ENCODE measurements at regions not wholly inside any gene's neighbourhood (a gene's known extent, or its start where the extent isn't known, plus 50 kb on each side); places are given as distances from the start of the nearest gene placed in this dataset.

GRCh38 chr4:136055360-136055759, 1476.9 kb downstream of the PCDH18 start:
- H3K27me3 ChIP-seq (ENCODE audit: control insufficient read depth, insufficient read depth, low read length, poor library complexity, severe bottlenecking): no peaks in the 10 kb centered on the region
- H3K4me1 ChIP-seq (ENCODE audit: control insufficient read depth, insufficient read depth, low read length): no peaks in the 10 kb centered on the region
- no peaks in the 10 kb centered on the region for H3K9me3 ChIP-seq (ENCODE audit: control insufficient read depth, low read length)
- H3K36me3 ChIP-seq (ENCODE audit: control insufficient read depth, insufficient read depth, low read length): no peaks in the 10 kb centered on the region
- no peak overlapping the region for H3K27ac ChIP-seq (ENCODE audit: insufficient read depth, low read depth, low read length, poor library complexity, severe bottlenecking)
- WGBS, 2 experiments: 88 to 100% methylated on average over 1 to 2 of the region's 3 CpGs
- no peak overlapping the region for H3K4me3 ChIP-seq (ENCODE audit: insufficient read depth, low read depth, low read length)

GRCh38 chr4:136036744-136037143, 1495.5 kb downstream of the PCDH18 start:
- no peaks in the 10 kb centered on the region for H3K4me1 ChIP-seq (ENCODE audit: control insufficient read depth, insufficient read depth, low read length)
- H3K36me3 ChIP-seq (ENCODE audit: control insufficient read depth, insufficient read depth, low read length): no peaks in the 10 kb centered on the region
- H3K9me3 ChIP-seq (ENCODE audit: control insufficient read depth, low read length): no peaks in the 10 kb centered on the region
- H3K27me3 ChIP-seq (ENCODE audit: control insufficient read depth, insufficient read depth, low read length, poor library complexity, severe bottlenecking): no peaks in the 10 kb centered on the region
- H3K4me3 ChIP-seq (ENCODE audit: insufficient read depth, low read depth, low read length): no peak overlapping the region
- H3K27ac ChIP-seq (ENCODE audit: insufficient read depth, low read depth, low read length, poor library complexity, severe bottlenecking): no peak overlapping the region
- 95 to 100% methylated on average over 1 of the region's 1 CpG for WGBS, 2 experiments

DNA sequence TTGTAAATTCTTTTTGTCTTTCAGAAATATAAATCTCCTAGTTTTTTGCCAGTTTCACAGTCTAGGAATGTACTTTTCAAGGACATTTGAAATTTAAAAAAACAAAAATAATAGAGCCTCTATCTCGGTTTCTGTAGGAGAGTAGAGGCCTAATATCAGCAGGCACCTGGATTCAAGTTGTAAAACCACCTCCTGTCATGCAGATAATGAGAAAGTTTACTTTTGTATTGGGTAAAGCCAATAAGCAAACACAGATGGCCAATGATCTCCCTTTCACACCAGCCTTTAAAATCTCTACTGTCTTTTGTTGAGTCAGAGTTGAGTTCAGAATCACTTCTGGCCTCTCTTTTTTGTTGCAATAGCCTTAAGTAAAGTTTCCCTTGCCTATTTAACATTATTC, 1499.9 kb downstream of the PCDH18 start:
- no peak overlapping the region for H3K27ac ChIP-seq (ENCODE audit: insufficient read depth, low read depth, low read length, poor library complexity, severe bottlenecking)
- WGBS, 2 experiments: 22 to 50% methylated on average over 1 of the region's 1 CpG
- no peaks in the 10 kb centered on the region for H3K36me3 ChIP-seq (ENCODE audit: control insufficient read depth, insufficient read depth, low read length)

DNA sequence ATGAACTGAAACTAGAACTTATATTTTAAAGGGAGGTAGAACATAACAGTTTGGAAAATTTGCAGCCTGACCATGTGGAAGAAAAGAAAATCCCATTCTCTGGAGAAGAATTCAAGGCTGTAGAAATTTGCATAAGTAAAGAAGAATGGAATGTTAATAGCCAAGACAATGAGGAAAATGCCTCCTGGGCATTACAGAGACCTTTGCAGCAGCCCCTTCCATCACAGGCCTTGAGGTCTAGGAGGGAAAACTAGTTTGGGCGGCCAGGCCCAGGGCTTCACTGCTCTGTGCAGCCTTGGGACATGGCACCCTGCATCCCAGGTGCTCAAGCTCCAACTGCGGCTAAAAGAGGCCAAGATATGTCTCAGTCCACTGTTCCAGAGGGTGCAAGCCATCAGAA, 1506.8 kb downstream of the PCDH18 start:
- Histone ChIP-seq H3K4me1 (ENCODE audit: control insufficient read depth, insufficient read depth, low read length) (no peaks in the 10 kb centered on the region), H3K4me3 (ENCODE audit: insufficient read depth, low read depth, low read length) (no peak overlapping the region), H3K27me3 (ENCODE audit: control insufficient read depth, insufficient read depth, low read length, poor library complexity, severe bottlenecking) (no peaks in the 10 kb centered on the region), H3K27ac (ENCODE audit: insufficient read depth, low read depth, low read length, poor library complexity, severe bottlenecking) (no peak overlapping the region), H3K36me3 (ENCODE audit: control insufficient read depth, insufficient read depth, low read length) (no peaks in the 10 kb centered on the region), H3K9me3 (ENCODE audit: control insufficient read depth, low read length) (no peaks in the 10 kb centered on the region)
- WGBS, 2 experiments: 38 to 41% methylated on average over 2 of the region's 2 CpGs

More for the DNA sequence above, 1499.9 kb downstream of the PCDH18 start:
- H3K27me3 ChIP-seq (ENCODE audit: control insufficient read depth, insufficient read depth, low read length, poor library complexity, severe bottlenecking): no peaks in the 10 kb centered on the region
- no peaks in the 10 kb centered on the region for H3K9me3 ChIP-seq (ENCODE audit: control insufficient read depth, low read length)
- H3K4me3 ChIP-seq (ENCODE audit: insufficient read depth, low read depth, low read length): no peak overlapping the region
- H3K4me1 ChIP-seq (ENCODE audit: control insufficient read depth, insufficient read depth, low read length): no peaks in the 10 kb centered on the region

DNA sequence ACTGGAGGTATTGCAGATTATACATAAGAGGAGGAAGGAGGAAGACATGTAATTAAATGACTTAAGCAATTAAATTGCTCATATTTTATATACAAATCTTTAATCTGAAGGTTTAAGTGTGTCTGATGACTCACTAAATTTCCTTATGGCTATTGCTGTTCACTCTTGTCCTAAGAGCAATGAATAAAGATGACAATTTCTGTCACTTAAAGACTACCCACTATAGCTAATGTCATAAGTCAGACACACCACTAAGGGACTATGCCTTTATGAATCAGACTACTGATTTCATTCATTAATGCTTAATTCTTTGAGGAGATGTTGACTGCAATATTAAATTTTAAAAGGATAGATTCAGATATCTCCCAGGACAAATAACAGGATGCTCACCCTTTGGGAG, 1514.7 kb downstream of the PCDH18 start:
- Histone ChIP-seq H3K27me3 (ENCODE audit: control insufficient read depth, insufficient read depth, low read length, poor library complexity, severe bottlenecking) (no peaks in the 10 kb centered on the region), H3K27ac (ENCODE audit: insufficient read depth, low read depth, low read length, poor library complexity, severe bottlenecking) (no peak overlapping the region), H3K9me3 (ENCODE audit: control insufficient read depth, low read length) (no peaks in the 10 kb centered on the region), H3K4me1 (ENCODE audit: control insufficient read depth, insufficient read depth, low read length) (no peaks in the 10 kb centered on the region), H3K4me3 (ENCODE audit: insufficient read depth, low read depth, low read length) (no peak overlapping the region), H3K36me3 (ENCODE audit: control insufficient read depth, insufficient read depth, low read length) (no peaks in the 10 kb centered on the region)

- no peaks in the 10 kb centered on the region for H3K9me3 ChIP-seq (ENCODE audit: control insufficient read depth, low read length)
- no peak overlapping the region for H3K27ac ChIP-seq (ENCODE audit: insufficient read depth, low read depth, low read length, poor library complexity, severe bottlenecking)
- WGBS, 2 experiments: 83 to 97% methylated on average over 1 of the region's 1 CpG
- no peaks in the 10 kb centered on the region for H3K4me1 ChIP-seq (ENCODE audit: control insufficient read depth, insufficient read depth, low read length)
- H3K4me3 ChIP-seq (ENCODE audit: insufficient read depth, low read depth, low read length): no peak overlapping the region
- no peaks in the 10 kb centered on the region for H3K36me3 ChIP-seq (ENCODE audit: control insufficient read depth, insufficient read depth, low read length)
- no peaks in the 10 kb centered on the region for H3K27me3 ChIP-seq (ENCODE audit: control insufficient read depth, insufficient read depth, low read length, poor library complexity, severe bottlenecking)
These were observed 1520.1 kb downstream of the PCDH18 start for GRCh38 chr4:136012220-136012619.

DNA sequence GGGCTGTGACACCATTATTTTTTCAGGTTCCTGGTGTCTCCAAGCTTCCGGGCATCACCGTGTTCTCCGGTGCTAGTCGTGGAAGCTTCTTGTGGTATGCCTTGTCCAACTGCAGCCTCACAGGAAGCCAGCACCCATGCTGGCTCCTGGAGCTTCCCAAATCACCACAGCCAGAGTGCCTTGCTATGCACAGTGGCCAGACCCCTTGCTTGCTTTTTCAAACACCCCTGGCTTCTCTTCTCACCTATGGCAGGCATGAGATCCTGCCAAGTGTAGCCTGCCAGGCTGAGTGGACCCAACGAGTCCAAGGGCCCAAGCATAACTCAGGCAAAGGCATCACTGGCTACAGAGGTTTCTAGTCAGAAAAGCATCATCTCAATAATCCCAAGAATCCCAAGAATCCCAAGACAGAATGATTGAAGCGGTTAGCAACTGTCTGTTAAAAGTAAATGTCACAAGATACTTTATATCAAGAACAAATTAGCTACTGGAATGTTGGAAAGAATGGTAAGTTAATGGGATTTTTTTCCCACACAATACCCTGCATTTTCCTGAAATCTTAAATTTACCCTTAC, 1522.9 kb downstream of the PCDH18 start:
- no peaks in the 10 kb centered on the region for H3K36me3 ChIP-seq (ENCODE audit: control insufficient read depth, insufficient read depth, low read length)
- no peak overlapping the region for H3K27ac ChIP-seq (ENCODE audit: insufficient read depth, low read depth, low read length, poor library complexity, severe bottlenecking)
- no peak overlapping the region for H3K4me3 ChIP-seq (ENCODE audit: insufficient read depth, low read depth, low read length)
- H3K4me1 ChIP-seq (ENCODE audit: control insufficient read depth, insufficient read depth, low read length): no peaks in the 10 kb centered on the region
- H3K9me3 ChIP-seq (ENCODE audit: control insufficient read depth, low read length): no peaks in the 10 kb centered on the region
- no peaks in the 10 kb centered on the region for H3K27me3 ChIP-seq (ENCODE audit: control insufficient read depth, insufficient read depth, low read length, poor library complexity, severe bottlenecking)
- WGBS, 2 experiments: 93 to 95% methylated on average over 5 of the region's 6 CpGs

DNA sequence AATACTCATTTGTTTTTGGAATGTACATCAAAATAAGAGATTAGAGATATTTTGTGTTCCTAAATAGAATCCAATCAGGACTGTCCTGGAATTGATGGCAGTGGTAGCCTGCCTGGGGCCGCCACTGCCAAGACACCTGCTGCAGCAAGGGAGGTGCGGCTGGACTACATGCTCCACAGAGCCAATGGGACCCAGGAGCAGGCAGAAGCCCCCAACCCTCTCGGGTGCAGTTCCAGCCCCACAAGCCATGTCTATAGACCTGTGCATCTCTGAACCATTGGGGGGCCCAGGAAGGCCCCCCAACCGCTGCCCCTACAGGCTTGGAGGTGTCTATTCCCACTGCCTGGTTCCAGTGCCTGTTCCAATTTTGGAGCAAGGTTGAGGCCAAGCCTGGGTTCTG, 1524.3 kb downstream of the PCDH18 start:
- Histone ChIP-seq H3K27ac (ENCODE audit: insufficient read depth, low read depth, low read length, poor library complexity, severe bottlenecking) (no peak overlapping the region), H3K4me3 (ENCODE audit: insufficient read depth, low read depth, low read length) (no peak overlapping the region), H3K4me1 (ENCODE audit: control insufficient read depth, insufficient read depth, low read length) (no peaks in the 10 kb centered on the region), H3K9me3 (ENCODE audit: control insufficient read depth, low read length) (no peaks in the 10 kb centered on the region), H3K27me3 (ENCODE audit: control insufficient read depth, insufficient read depth, low read length, poor library complexity, severe bottlenecking) (no peaks in the 10 kb centered on the region), H3K36me3 (ENCODE audit: control insufficient read depth, insufficient read depth, low read length) (no peaks in the 10 kb centered on the region)
- WGBS, 2 experiments: 85 to 86% methylated on average over 4 of the region's 4 CpGs

DNA sequence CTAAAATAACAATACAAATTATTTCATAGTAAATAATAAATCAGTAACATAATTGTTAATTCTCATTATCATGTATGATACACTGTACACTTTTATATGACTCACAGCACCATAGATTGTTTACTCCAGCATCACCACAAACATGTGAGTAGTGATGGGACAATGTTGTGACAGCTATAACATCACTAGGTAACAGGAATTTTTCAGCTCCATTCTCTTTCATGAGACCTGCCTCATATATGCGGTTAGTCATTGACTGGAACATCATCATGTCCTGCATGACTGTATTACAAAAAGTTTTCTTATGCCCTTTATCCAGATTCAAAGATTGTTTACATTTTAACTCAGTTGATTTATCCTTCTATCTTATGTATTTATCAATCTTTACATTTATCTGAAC, 1530.0 kb downstream of the PCDH18 start:
- WGBS, 2 experiments: 95 to 96% methylated on average over 1 of the region's 1 CpG
- Histone ChIP-seq H3K27ac (ENCODE audit: insufficient read depth, low read depth, low read length, poor library complexity, severe bottlenecking) (no peak overlapping the region), H3K36me3 (ENCODE audit: control insufficient read depth, insufficient read depth, low read length) (no peaks in the 10 kb centered on the region), H3K4me3 (ENCODE audit: insufficient read depth, low read depth, low read length) (no peak overlapping the region), H3K27me3 (ENCODE audit: control insufficient read depth, insufficient read depth, low read length, poor library complexity, severe bottlenecking) (no peaks in the 10 kb centered on the region), H3K9me3 (ENCODE audit: control insufficient read depth, low read length) (no peaks in the 10 kb centered on the region), H3K4me1 (ENCODE audit: control insufficient read depth, insufficient read depth, low read length) (no peaks in the 10 kb centered on the region)

DNA sequence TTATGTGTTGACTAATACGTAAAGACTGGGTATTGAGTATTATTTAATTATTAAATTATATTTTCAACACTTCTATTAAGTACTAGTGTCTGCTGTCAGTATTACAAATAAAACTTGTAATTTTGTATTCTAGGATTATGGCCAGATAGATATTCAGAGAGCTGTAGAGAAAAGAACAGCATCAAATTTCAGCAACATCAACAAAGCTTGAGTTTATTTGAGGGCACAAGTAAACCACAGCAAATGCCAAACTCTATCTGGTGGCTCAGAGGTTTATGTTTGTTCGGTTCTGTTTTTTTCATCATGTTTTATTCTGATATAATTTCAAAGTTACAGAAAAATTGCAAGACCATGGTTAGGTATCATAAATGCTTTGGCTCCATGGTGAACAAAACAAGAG, 1530.5 kb downstream of the PCDH18 start:
- 100% methylated on average over 1 of the region's 2 CpGs; no CpG with 5 or more reads in 1 of the 2 experiments for WGBS, 2 experiments
- no peak overlapping the region for H3K27ac ChIP-seq (ENCODE audit: insufficient read depth, low read depth, low read length, poor library complexity, severe bottlenecking)
- H3K27me3 ChIP-seq (ENCODE audit: control insufficient read depth, insufficient read depth, low read length, poor library complexity, severe bottlenecking): no peaks in the 10 kb centered on the region
- no peak overlapping the region for H3K4me3 ChIP-seq (ENCODE audit: insufficient read depth, low read depth, low read length)
- no peaks in the 10 kb centered on the region for H3K4me1 ChIP-seq (ENCODE audit: control insufficient read depth, insufficient read depth, low read length)
- no peaks in the 10 kb centered on the region for H3K36me3 ChIP-seq (ENCODE audit: control insufficient read depth, insufficient read depth, low read length)
- H3K9me3 ChIP-seq (ENCODE audit: control insufficient read depth, low read length): no peaks in the 10 kb centered on the region

GRCh38 chr4:136000246-136000645, 1532.0 kb downstream of the PCDH18 start:
- no peaks in the 10 kb centered on the region for H3K9me3 ChIP-seq (ENCODE audit: control insufficient read depth, low read length)
- H3K4me3 ChIP-seq (ENCODE audit: insufficient read depth, low read depth, low read length): no peak overlapping the region
- no peaks in the 10 kb centered on the region for H3K4me1 ChIP-seq (ENCODE audit: control insufficient read depth, insufficient read depth, low read length)
- no peaks in the 10 kb centered on the region for H3K27me3 ChIP-seq (ENCODE audit: control insufficient read depth, insufficient read depth, low read length, poor library complexity, severe bottlenecking)
- H3K36me3 ChIP-seq (ENCODE audit: control insufficient read depth, insufficient read depth, low read length): no peaks in the 10 kb centered on the region
- no CpG with 5 or more reads among the region's 1 CpG for WGBS, 2 experiments
- no peak overlapping the region for H3K27ac ChIP-seq (ENCODE audit: insufficient read depth, low read depth, low read length, poor library complexity, severe bottlenecking)
